ENCODE measurements at regions not wholly inside any gene's neighbourhood (a gene's known extent, or its start where the extent isn't known, plus 50 kb on each side); places are given as distances from the start of the nearest gene placed in this dataset.

DNA sequence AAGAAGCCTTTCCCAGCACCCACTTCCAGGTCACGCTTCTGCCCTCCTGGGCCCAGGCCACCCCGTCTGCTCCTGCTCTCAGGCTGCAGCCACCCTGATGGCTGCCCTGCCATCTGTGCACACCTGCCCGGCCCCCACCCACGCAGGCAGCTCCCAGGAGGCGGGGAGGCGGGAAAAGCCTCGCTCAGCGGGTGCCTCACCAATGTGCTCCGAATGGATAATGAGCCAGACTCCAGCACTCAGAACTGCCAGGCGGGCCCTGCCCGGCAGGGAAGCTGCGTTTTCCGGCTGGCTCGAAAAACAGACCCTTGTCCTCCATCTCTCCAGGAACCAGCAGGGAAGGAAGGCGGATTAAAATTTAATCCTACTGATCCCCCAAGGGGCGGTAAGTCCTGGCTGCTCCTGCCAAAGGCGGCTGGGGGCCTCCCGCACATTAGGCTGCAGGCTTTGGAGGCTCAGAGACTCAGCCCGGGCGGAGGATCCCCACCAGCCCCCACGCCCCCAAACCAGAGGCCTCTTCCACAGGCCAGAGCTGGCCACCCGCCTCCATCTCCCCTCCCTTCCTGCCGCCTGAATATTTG, 104.0 kb downstream of the NCOR2 start:
- H3K36me3 ChIP-seq (replicated peaks; ENCODE audit: low read depth, low read length): peaks cover 33% of the 10 kb centered on the region

DNA sequence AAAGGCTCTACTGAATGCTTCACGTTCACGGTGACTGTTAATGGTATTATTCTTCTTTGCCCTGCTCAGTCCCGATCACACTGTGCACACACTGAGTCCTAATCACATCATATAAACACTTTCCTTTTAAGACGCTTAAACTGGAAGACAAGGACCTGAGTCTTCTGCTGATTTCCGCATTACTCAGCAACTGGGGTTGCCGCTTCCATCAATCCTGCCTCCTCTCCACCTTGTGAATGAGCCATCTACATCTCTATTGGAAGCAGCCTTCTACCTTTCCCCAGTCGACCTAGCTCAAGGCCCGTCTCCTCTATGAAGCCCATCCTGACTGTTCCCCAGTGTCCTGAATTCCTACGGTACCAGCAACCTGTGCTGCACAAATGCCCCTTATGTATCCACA, 104.7 kb downstream of the NCOR2 start:
- no peak overlapping the region for H3K4me2 ChIP-seq (ENCODE audit: low read length)
- no peak overlapping the region for H3K27ac ChIP-seq (ENCODE audit: low read length)
- no peak overlapping the region for H3K9ac ChIP-seq (ENCODE audit: low read length)
- H3K36me3 ChIP-seq (replicated peaks; ENCODE audit: low read depth, low read length): peaks cover 33% of the 10 kb centered on the region
- TF ChIP-seq EZH2phosphoT487 (IDR thresholded peaks at IDR 0.05; ENCODE audit: low read depth): no peak
- TF ChIP-seq, protein P1, sequence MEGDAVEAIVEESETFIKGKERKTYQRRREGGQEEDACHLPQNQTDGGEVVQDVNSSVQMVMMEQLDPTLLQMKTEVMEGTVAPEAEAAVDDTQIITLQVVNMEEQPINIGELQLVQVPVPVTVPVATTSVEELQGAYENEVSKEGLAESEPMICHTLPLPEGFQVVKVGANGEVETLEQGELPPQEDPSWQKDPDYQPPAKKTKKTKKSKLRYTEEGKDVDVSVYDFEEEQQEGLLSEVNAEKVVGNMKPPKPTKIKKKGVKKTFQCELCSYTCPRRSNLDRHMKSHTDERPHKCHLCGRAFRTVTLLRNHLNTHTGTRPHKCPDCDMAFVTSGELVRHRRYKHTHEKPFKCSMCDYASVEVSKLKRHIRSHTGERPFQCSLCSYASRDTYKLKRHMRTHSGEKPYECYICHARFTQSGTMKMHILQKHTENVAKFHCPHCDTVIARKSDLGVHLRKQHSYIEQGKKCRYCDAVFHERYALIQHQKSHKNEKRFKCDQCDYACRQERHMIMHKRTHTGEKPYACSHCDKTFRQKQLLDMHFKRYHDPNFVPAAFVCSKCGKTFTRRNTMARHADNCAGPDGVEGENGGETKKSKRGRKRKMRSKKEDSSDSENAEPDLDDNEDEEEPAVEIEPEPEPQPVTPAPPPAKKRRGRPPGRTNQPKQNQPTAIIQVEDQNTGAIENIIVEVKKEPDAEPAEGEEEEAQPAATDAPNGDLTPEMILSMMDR (IDR thresholded peaks at IDR 0.05; ENCODE audit: low read depth, low read length): no peak
- H3K4me1 ChIP-seq (ENCODE audit: low read length): peaks cover 32% of the 10 kb centered on the region
- H4K20me1 ChIP-seq (ENCODE audit: insufficient read depth, low read length): peaks cover 13% of the 10 kb centered on the region; the same call in 1 of the 2 replicates
- no peaks in the 10 kb centered on the region for H3K9me3 ChIP-seq (ENCODE audit: insufficient read depth, low read length)
- no peak overlapping the region for H3K4me3 ChIP-seq (ENCODE audit: low read length)
- H3K79me2 ChIP-seq (ENCODE audit: low read length): peaks cover 4% of the 10 kb centered on the region; the same call in 1 of the 2 replicates
- H2AFZ ChIP-seq (ENCODE audit: low read depth, low read length): no peak overlapping the region
- no peaks in the 10 kb centered on the region for H3K27me3 ChIP-seq (ENCODE audit: low read depth, low read length)

More for the DNA sequence above, 104.0 kb downstream of the NCOR2 start:
- Histone ChIP-seq H2AFZ (ENCODE audit: low read depth, low read length) (no peak overlapping the region), H3K9ac (ENCODE audit: low read length) (no peak overlapping the region), H4K20me1 (ENCODE audit: insufficient read depth, low read length) (peaks cover 13% of the 10 kb centered on the region; the same call in 1 of the 2 replicates), H3K4me2 (ENCODE audit: low read length) (no peak overlapping the region), H3K27ac (ENCODE audit: low read length) (no peak overlapping the region), H3K4me3 (ENCODE audit: low read length) (no peak overlapping the region), H3K4me1 (ENCODE audit: low read length) (peaks cover 25% of the 10 kb centered on the region), H3K9me3 (ENCODE audit: insufficient read depth, low read length) (no peaks in the 10 kb centered on the region), H3K79me2 (ENCODE audit: low read length) (peaks cover 2% of the 10 kb centered on the region; the same call in 1 of the 2 replicates), H3K27me3 (ENCODE audit: low read depth, low read length) (no peaks in the 10 kb centered on the region)
- TF ChIP-seq EZH2phosphoT487 (IDR thresholded peaks at IDR 0.05; ENCODE audit: low read depth): no peak
- TF ChIP-seq, protein P1 (IDR thresholded peaks at IDR 0.05; ENCODE audit: low read depth, low read length): no peak

DNA sequence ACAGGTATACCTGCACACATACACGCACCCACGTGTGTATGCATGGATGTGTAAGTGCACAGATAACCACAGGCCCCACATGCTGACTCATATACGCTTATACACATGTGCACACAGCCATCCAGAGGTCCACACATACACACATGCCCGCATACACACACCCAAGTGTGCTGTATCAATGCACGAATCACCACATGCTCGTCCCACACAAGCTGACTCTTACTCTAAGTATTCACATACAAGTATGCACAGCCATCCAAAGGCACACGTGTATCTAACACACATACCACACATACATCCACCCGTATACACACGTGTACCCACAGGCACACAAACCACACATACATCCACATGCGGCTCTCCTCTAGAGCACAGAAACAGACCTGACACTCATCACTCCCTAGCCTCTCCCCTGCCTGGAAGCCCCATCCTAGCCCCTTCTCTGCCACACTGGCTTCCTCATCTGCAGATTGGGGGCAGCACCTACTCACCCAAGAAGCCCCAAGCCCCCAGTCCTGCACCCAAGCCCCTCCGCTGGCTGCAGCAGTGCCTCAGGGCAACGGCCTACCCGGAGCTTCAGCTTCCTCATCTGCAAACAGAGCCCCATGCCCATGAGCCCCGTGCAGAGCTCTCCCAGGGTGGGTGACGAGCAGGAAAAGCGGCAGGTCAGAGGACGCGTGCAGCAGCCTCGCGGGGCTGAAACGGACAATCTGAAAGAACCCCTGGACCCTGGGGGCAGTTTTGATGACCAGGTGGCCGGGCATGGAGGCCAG, 105.4 kb downstream of the NCOR2 start:
- H3K9ac ChIP-seq (ENCODE audit: low read length): no peak overlapping the region
- H4K20me1 ChIP-seq (ENCODE audit: insufficient read depth, low read length): peaks cover 13% of the 10 kb centered on the region; the same call in 1 of the 2 replicates
- no peak overlapping the region for H3K4me3 ChIP-seq (ENCODE audit: low read length)
- H3K36me3 ChIP-seq (replicated peaks; ENCODE audit: low read depth, low read length): peaks cover 33% of the 10 kb centered on the region
- no peak overlapping the region for H3K4me2 ChIP-seq (ENCODE audit: low read length)
- no peak for TF ChIP-seq EZH2phosphoT487 (IDR thresholded peaks at IDR 0.05; ENCODE audit: low read depth)
- TF ChIP-seq, protein P1 (IDR thresholded peaks at IDR 0.05; ENCODE audit: low read depth, low read length): no peak
- no peak overlapping the region for H2AFZ ChIP-seq (ENCODE audit: low read depth, low read length)
- H3K27me3 ChIP-seq (ENCODE audit: low read depth, low read length): no peaks in the 10 kb centered on the region
- no peak overlapping the region for H3K27ac ChIP-seq (ENCODE audit: low read length)
- peaks cover 34% of the 10 kb centered on the region for H3K4me1 ChIP-seq (ENCODE audit: low read length)
- peaks cover 4% of the 10 kb centered on the region; the same call in 1 of the 2 replicates for H3K79me2 ChIP-seq (ENCODE audit: low read length)
- no peaks in the 10 kb centered on the region for H3K9me3 ChIP-seq (ENCODE audit: insufficient read depth, low read length)

DNA sequence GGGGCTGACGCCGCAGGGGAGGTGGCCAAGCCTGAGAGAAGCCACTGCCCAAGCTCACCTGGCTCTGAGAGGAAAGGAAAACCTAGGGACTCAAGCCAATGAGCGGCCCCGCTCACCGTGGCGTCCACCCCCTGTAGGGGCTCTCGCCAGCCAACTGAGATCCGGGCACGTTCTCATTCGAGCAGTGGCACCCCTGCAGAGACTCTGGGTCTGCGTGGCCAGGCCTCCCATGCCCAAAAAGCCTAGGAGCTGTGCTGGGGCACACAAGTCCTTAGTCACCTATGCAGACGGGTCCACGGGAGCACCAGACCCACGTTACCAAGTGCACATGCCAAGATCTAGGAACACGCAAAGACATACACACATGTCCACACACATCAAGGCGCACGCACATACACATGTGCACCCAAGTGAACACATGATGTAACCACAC, 106.2 kb downstream of the NCOR2 start:
- Histone ChIP-seq H3K27ac (ENCODE audit: low read length) (no peak overlapping the region), H4K20me1 (ENCODE audit: insufficient read depth, low read length) (peaks cover 13% of the 10 kb centered on the region; the same call in 1 of the 2 replicates), H2AFZ (ENCODE audit: low read depth, low read length) (no peak overlapping the region), H3K9ac (ENCODE audit: low read length) (no peak overlapping the region), H3K36me3 (replicated peaks; ENCODE audit: low read depth, low read length) (peaks cover 35% of the 10 kb centered on the region), H3K4me3 (ENCODE audit: low read length) (no peak overlapping the region), H3K79me2 (ENCODE audit: low read length) (peaks cover 6% of the 10 kb centered on the region), H3K9me3 (ENCODE audit: insufficient read depth, low read length) (no peaks in the 10 kb centered on the region), H3K4me1 (ENCODE audit: low read length) (peaks cover 30% of the 10 kb centered on the region), H3K27me3 (ENCODE audit: low read depth, low read length) (no peaks in the 10 kb centered on the region), H3K4me2 (ENCODE audit: low read length) (no peak overlapping the region)
- TF ChIP-seq, protein P1 (IDR thresholded peaks at IDR 0.05; ENCODE audit: low read depth, low read length): no peak
- TF ChIP-seq EZH2phosphoT487 (IDR thresholded peaks at IDR 0.05; ENCODE audit: low read depth): no peak

All from OCI-LY3 (cell line).